ENCODE measurements at regions not wholly inside any gene's neighbourhood (a gene's known extent, or its start where the extent isn't known, plus 50 kb on each side); places are given as distances from the start of the nearest gene placed in this dataset.

GRCh38 chr13:89474432-89474831 is 1803.3 kb downstream of the SLITRK5 start:
- no peaks in the 10 kb centered on the region for H4K20me1 ChIP-seq (ENCODE audit: insufficient read depth, low read length)
- intact Hi-C loops (cut with micrococcal nuclease) (no loop called here), dilution Hi-C loops (cut with HindIII; ENCODE audit: low sequenced_read_pairs, unreplicated experiment) (no loop called here), in situ Hi-C loops (cut with MboI; ENCODE audit: low sequenced_read_pairs) (no loop called here)
- TF ChIP-seq CTCF (conservative IDR thresholded peaks at IDR 0.05; ENCODE audit: low read depth, low read length) (no peak), FOS (IDR thresholded peaks at IDR 0.05; ENCODE audit: low read depth, low read length) (no peak), POLR2A (IDR thresholded peaks at IDR 0.05; ENCODE audit: low read depth, low read length) (no peak), RCOR1 (IDR thresholded peaks at IDR 0.05; ENCODE audit: insufficient replicate concordance, low read length) (no peak), RFX5 (IDR thresholded peaks at IDR 0.05; ENCODE audit: low read depth, low read length) (no peak), USF2 (IDR thresholded peaks at IDR 0.05; ENCODE audit: low read depth, low read length) (no peak), RAD21 (IDR thresholded peaks at IDR 0.05; ENCODE audit: low read length) (no peak), CEBPB (IDR thresholded peaks at IDR 0.05; ENCODE audit: low read depth, low read length) (no peak), MAZ (IDR thresholded peaks at IDR 0.05; ENCODE audit: borderline replicate concordance, low read depth, low read length) (no peak), MXI1 (IDR thresholded peaks at IDR 0.05; ENCODE audit: borderline replicate concordance, low read depth, low read length) (no peak), ELK1 (IDR thresholded peaks at IDR 0.05; ENCODE audit: borderline replicate concordance, low read depth, low read length) (no peak), SMC3 (IDR thresholded peaks at IDR 0.05; ENCODE audit: low read depth, low read length) (no peak), MAFK (IDR thresholded peaks at IDR 0.05; ENCODE audit: low read depth, low read length) (no peak), BHLHE40 (IDR thresholded peaks at IDR 0.05; ENCODE audit: low read depth, low read length) (no peak), NFE2L2 (IDR thresholded peaks at IDR 0.05; ENCODE audit: low read depth, low read length) (no peak), CHD1 (IDR thresholded peaks at IDR 0.05; ENCODE audit: low read depth, low read length) (no peak)
- H3K9me1 ChIP-seq (ENCODE audit: insufficient read depth, low read length): no peaks in the 10 kb centered on the region
- H3K4ac ChIP-seq (ENCODE audit: low read depth, low read length): no peak overlapping the region
- no peak overlapping the region for H3K18ac ChIP-seq (ENCODE audit: low read depth, low read length)
- H2BK20ac ChIP-seq (ENCODE audit: low read depth, low read length): no peak overlapping the region
- no peaks in the 10 kb centered on the region for H3K27me3 ChIP-seq (ENCODE audit: control insufficient read depth, insufficient read depth, low read length)
- no peak overlapping the region for H2AK9ac ChIP-seq (replicated peaks; ENCODE audit: low read depth, low read length, poor library complexity)
- no peak overlapping the region for H2AFZ ChIP-seq (replicated peaks; ENCODE audit: low read length, poor library complexity)
- H2AK5ac ChIP-seq (ENCODE audit: low read depth, low read length): no peak overlapping the region
- no peak overlapping the region for H3K14ac ChIP-seq (replicated peaks; ENCODE audit: low read depth, low read length)
- no peak overlapping the region for H3K27ac ChIP-seq (ENCODE audit: insufficient read depth, low read length)
- H3K79me1 ChIP-seq (ENCODE audit: low read depth in 1 of 2, low read length in 2 of 2): no peaks in the 10 kb centered on the region
- no peak overlapping the region for H2BK5ac ChIP-seq (ENCODE audit: low read depth, low read length, poor library complexity, severe bottlenecking)
- H3K36me3 ChIP-seq (ENCODE audit: control insufficient read depth, insufficient read depth, low read length): no peaks in the 10 kb centered on the region
- no peak overlapping the region for H2BK120ac ChIP-seq (ENCODE audit: low read depth, low read length)
- ChIA-PET POLR2A (ENCODE audit: unreplicated experiment) (no interaction called here), CTCF (no interaction called here)
- no TSS peak for BruUV-seq (replicated peaks)
- no peak overlapping the region for H3K23ac ChIP-seq (ENCODE audit: low read depth, low read length)
- H3K4me3 ChIP-seq (ENCODE audit: insufficient read depth, low read depth, low read length): no peak overlapping the region
- no peak overlapping the region for H3K56ac ChIP-seq (ENCODE audit: extremely low read depth, insufficient read depth, low read length)
- no peak for ATAC-seq (ENCODE audit: low read depth)
- H3K4me2 ChIP-seq (ENCODE audit: low read depth, low read length): no peak overlapping the region
- DNase-seq: no peak
- H4K5ac ChIP-seq (ENCODE audit: low read depth, low read length): no peak overlapping the region
- H3K9me3 ChIP-seq (ENCODE audit: control insufficient read depth, insufficient read depth, low read length): peaks cover 7% of the 10 kb centered on the region
- H4K8ac ChIP-seq (ENCODE audit: low read depth in 2 of 2, low read length in 2 of 2): no peak overlapping the region
- no peak overlapping the region for H4K91ac ChIP-seq (ENCODE audit: insufficient read depth, low read depth, low read length)
- no peaks in the 10 kb centered on the region for H3K4me1 ChIP-seq (ENCODE audit: control insufficient read depth, insufficient read depth, low read length)
- H3K9ac ChIP-seq (ENCODE audit: low read depth, low read length): no peak overlapping the region
- H2BK15ac ChIP-seq (ENCODE audit: low read depth, low read length): no peak overlapping the region

Measured in IMR-90 (cell line).